ENCODE measurements at regions not wholly inside any gene's neighbourhood (a gene's known extent, or its start where the extent isn't known, plus 50 kb on each side); places are given as distances from the start of the nearest gene placed in this dataset.

DNA sequence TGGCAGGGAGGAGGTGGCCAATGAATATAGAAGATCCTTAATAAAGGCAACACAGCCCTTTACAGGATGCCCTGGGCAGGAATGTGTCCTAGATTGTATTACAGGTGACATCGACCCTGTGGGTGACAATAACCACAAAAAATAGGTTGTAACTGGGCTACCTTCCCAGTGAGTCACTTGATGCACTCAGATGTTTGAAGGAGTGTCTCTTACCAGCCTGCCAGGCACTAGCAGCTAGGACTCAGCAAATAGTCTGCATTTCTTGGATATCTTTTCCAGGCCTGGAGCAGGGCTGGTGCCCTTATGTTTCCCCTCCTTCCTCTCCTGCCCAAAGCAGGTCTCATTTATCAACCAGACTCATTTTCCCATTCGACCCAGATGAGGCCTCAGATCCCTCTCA is 50.9 kb upstream of the TMEM164 start:
- H3K36me3 ChIP-seq, result no peaks in the 10 kb centered on the region
- H3K27me3 ChIP-seq, result no peaks in the 10 kb centered on the region
- no peaks in the 10 kb centered on the region for H3K9me3 ChIP-seq (ENCODE audit: low read depth)
- no peak for DNase-seq (ENCODE audit: low read depth in 1 of 2, low spot score in 1 of 2)
- H3K4me1 ChIP-seq (ENCODE audit: low read depth), result no peaks in the 10 kb centered on the region
- TF ChIP-seq, protein P1, sequence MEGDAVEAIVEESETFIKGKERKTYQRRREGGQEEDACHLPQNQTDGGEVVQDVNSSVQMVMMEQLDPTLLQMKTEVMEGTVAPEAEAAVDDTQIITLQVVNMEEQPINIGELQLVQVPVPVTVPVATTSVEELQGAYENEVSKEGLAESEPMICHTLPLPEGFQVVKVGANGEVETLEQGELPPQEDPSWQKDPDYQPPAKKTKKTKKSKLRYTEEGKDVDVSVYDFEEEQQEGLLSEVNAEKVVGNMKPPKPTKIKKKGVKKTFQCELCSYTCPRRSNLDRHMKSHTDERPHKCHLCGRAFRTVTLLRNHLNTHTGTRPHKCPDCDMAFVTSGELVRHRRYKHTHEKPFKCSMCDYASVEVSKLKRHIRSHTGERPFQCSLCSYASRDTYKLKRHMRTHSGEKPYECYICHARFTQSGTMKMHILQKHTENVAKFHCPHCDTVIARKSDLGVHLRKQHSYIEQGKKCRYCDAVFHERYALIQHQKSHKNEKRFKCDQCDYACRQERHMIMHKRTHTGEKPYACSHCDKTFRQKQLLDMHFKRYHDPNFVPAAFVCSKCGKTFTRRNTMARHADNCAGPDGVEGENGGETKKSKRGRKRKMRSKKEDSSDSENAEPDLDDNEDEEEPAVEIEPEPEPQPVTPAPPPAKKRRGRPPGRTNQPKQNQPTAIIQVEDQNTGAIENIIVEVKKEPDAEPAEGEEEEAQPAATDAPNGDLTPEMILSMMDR (IDR thresholded peaks at IDR 0.05; ENCODE audit: low read depth, low read length), result no peak
- H3K4me3 ChIP-seq, result no peak overlapping the region
- H3K27ac ChIP-seq, result no peak overlapping the region

DNA sequence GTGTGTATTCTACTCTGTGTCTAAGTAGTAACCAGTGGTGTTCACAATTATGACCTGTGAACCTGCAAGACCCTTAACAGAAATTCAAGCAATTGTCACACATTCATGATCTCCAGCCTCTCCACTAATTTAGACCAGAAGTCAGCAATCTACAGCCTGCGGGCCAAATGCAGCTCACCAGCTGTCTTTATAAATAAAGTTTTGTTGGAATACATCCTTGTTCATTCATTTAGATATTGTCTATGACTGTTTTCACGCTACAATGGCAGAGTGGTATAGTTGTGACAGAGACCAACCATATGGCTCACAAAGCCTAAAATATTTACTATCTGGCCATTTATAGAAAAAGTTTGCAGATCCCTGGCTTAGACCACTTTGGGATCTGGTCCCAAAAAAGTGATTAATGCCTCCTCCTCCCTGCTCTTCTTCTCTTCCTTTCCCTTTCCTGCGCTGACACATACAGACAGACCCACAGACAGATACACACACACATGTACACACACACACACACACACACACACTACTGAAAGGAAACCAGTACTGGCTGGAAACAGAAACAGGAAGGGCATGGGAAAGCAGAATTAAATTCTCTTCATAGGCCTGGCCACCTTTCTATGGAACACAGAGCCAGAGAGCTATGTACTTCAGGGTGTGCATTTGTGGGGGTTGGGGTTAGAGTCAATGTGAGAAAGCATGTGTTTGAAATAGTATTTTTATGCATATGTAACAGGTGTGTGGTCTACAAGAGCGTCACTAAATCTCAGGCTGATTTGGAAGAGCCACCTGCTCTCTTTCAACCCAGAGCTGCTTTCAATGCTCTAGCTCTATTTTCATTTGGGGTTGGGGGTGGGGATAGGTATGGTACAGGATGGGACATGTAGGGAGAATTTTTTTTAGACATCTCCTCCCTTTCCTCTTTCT is 49.7 kb upstream of the TMEM164 start:
- DNase-seq (ENCODE audit: low read depth in 1 of 2, low spot score in 1 of 2), result peak in 1 of 2 donors; percentile 27
- TF ChIP-seq, protein P1 (IDR thresholded peaks at IDR 0.05; ENCODE audit: low read depth, low read length), result no peak
- H3K4me3 ChIP-seq, result no peak overlapping the region
- no peak overlapping the region for H3K27ac ChIP-seq
- H3K9me3 ChIP-seq (ENCODE audit: low read depth), result no peaks in the 10 kb centered on the region
- no peaks in the 10 kb centered on the region for H3K4me1 ChIP-seq (ENCODE audit: low read depth)
- H3K27me3 ChIP-seq, result no peaks in the 10 kb centered on the region
- no peaks in the 10 kb centered on the region for H3K36me3 ChIP-seq
